Endothelial cell (in vitro differentiated cells): ENCODE measurements at regions not wholly inside any gene's neighbourhood (a gene's known extent, or its start where the extent isn't known, plus 50 kb on each side); places are given as distances from the start of the nearest gene placed in this dataset.

Source experiments
- DNase-seq: peaks from one replicate; pipeline ENCODE4 v3.0.0; 2021; ENCODE audit warnings: low spot score
- H3K27ac Mint-ChIP-seq: one replicate; pipeline ENCODE4 v1.8.0; 2021; ENCODE audit warnings: mixed read lengths, inconsistent platforms; ENCODE audit not compliant: unreplicated experiment
- H3K27me3 Mint-ChIP-seq: one replicate; pipeline ENCODE4 v1.8.0; 2021; ENCODE audit warnings: mild to moderate bottlenecking, moderate library complexity, mixed read lengths, inconsistent platforms; ENCODE audit not compliant: unreplicated experiment
- H3K36me3 Mint-ChIP-seq: one replicate; pipeline ENCODE4 v1.8.0; 2021; ENCODE audit warnings: mild to moderate bottlenecking, low read depth, mixed read lengths, inconsistent platforms; ENCODE audit not compliant: unreplicated experiment
- H3K4me1 Mint-ChIP-seq: one replicate; pipeline ENCODE4 v1.8.0; 2021; ENCODE audit warnings: mild to moderate bottlenecking, mixed read lengths, inconsistent platforms; ENCODE audit not compliant: unreplicated experiment
- H3K4me3 Mint-ChIP-seq: one replicate; pipeline ENCODE4 v1.8.0; 2021; ENCODE audit warnings: mild to moderate bottlenecking, mixed read lengths, inconsistent platforms; ENCODE audit not compliant: unreplicated experiment
- H3K9me3 Mint-ChIP-seq: one replicate; pipeline ENCODE4 v1.8.0; 2021; ENCODE audit warnings: mixed read lengths, inconsistent platforms; ENCODE audit not compliant: unreplicated experiment
- TF ChIP-seq, protein P1 (sequence below): fragments of 200-600 bp; sonication (generic); IDR thresholded peaks from one replicate; pipeline ENCODE4 v1.5.0; 2021; ENCODE audit warnings: antibody characterized with exemption; ENCODE audit not compliant: unreplicated experiment

GRCh38 chr11:57946628-57947027, 77.1 kb upstream of the OR9Q1 start:
- H3K9me3 Mint-ChIP-seq, result peaks cover 3% of the 10 kb centered on the region

DNA sequence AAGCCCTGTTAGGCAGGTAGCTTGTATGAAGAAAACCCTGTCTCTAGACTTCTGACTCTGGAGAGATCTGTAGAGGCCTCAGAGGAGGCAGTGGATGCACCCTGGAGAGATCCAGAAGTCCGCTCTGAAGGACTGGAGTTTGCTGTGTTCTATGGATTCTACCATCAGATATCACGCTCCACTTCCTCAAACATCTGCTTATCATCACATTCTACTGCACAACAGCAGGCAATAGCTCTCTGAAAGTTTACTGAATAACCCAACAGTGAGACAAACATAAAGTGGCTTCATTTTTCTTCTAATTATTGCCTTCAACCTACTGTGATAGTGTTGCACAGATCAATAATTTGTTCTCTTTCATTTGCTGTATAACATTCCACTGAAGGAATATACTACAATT, 59.0 kb upstream of the OR9Q1 start:
- Mint-ChIP-seq H3K27me3 (no peaks in the 10 kb centered on the region), H3K4me1 (no peaks in the 10 kb centered on the region), H3K9me3 (no peaks in the 10 kb centered on the region), H3K4me3 (no peak overlapping the region), H3K36me3 (no peaks in the 10 kb centered on the region), H3K27ac (no peak overlapping the region)
- TF ChIP-seq, protein P1, sequence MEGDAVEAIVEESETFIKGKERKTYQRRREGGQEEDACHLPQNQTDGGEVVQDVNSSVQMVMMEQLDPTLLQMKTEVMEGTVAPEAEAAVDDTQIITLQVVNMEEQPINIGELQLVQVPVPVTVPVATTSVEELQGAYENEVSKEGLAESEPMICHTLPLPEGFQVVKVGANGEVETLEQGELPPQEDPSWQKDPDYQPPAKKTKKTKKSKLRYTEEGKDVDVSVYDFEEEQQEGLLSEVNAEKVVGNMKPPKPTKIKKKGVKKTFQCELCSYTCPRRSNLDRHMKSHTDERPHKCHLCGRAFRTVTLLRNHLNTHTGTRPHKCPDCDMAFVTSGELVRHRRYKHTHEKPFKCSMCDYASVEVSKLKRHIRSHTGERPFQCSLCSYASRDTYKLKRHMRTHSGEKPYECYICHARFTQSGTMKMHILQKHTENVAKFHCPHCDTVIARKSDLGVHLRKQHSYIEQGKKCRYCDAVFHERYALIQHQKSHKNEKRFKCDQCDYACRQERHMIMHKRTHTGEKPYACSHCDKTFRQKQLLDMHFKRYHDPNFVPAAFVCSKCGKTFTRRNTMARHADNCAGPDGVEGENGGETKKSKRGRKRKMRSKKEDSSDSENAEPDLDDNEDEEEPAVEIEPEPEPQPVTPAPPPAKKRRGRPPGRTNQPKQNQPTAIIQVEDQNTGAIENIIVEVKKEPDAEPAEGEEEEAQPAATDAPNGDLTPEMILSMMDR, result no peak
- DNase-seq, result no peak

More at GRCh38 chr11:57946628-57947027, 77.1 kb upstream of the OR9Q1 start:
- no peak overlapping the region for H3K4me3 Mint-ChIP-seq
- TF ChIP-seq, protein P1, result no peak
- peaks cover 9% of the 10 kb centered on the region for H3K36me3 Mint-ChIP-seq
- DNase-seq, result no peak
- no peak overlapping the region for H3K27ac Mint-ChIP-seq
- peaks cover 2% of the 10 kb centered on the region for H3K27me3 Mint-ChIP-seq
- no peaks in the 10 kb centered on the region for H3K4me1 Mint-ChIP-seq

DNA sequence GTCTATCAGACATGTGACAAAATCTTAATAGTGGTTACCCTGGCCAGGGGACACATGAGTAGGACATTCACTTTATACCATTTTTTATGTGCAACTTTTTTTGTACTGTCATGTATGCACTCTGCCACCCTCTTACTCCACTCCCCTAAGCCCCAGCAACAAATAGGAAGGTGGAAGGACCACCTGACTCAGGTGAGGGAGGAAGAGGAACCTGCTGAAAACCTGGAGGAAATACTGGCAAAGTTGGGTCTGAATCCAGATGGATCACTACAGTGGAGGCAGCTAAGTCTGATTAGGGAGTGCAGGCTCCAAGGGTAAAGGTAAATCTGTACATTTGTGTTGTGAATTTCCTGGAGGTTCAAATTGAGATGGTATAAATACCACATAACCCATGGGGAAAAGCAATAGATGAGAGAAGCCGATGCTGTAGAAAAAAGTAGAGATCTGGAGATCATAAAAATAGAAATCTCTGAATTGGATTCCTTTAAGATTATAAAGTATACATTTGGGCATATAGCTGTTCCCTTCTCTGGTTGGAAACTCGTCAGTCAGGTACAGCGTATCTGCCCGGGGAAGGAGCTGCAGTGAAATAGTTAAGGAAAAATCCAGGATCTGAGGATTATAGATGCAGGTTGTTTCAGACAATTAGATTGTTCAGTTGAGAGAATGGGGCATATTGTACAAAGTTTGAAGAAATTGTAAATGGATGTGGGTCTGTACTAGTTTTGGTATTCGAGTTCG, 52.2 kb upstream of the OR9Q1 start:
- Mint-ChIP-seq H3K9me3 (no peaks in the 10 kb centered on the region), H3K4me3 (no peak overlapping the region), H3K27ac (no peak overlapping the region), H3K4me1 (peaks cover 3% of the 10 kb centered on the region), H3K36me3 (no peaks in the 10 kb centered on the region), H3K27me3 (no peaks in the 10 kb centered on the region)
- TF ChIP-seq, protein P1, result no peak
- no peak for DNase-seq

DNA sequence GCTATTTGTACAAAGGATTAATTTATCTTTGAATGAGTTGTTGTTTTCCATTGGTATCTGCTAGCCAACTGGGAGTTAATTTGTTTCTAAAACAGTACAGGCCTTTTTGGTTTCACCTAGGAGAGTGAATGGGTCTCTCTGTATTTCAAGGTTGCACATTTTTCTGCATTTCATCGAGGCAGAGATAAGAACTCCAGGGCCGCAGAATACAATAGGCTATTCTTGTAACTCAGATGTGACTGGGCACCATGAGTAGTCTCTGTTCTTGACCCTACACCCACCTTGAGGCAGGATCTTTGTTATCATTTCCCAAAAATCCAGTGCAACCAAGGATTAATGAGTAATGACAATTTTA, 51.7 kb upstream of the OR9Q1 start:
- no peaks in the 10 kb centered on the region for H3K36me3 Mint-ChIP-seq
- H3K4me3 Mint-ChIP-seq, result no peak overlapping the region
- H3K27me3 Mint-ChIP-seq, result no peaks in the 10 kb centered on the region

More for the DNA sequence above, 51.7 kb upstream of the OR9Q1 start:
- no peaks in the 10 kb centered on the region for H3K9me3 Mint-ChIP-seq
- no peak for DNase-seq
- TF ChIP-seq, protein P1, result no peak
- peaks cover 3% of the 10 kb centered on the region for H3K4me1 Mint-ChIP-seq
- no peak overlapping the region for H3K27ac Mint-ChIP-seq
